Calu3 (cell line): ENCODE measurements at regions not wholly inside any gene's neighbourhood (a gene's known extent, or its start where the extent isn't known, plus 50 kb on each side); places are given as distances from the start of the nearest gene placed in this dataset.

Experiments
- BruUV-seq: library from RNA; stranded (reverse); fragments of 400-500 nt; replicated peaks from 2 replicates; lab custom pipeline; 2021; lab: Mats Ljungman, UMichigan
- CTCF ChIA-PET: fragments of 300-600 bp; sonication (Branson Sonifier 250); formaldehyde crosslinking; loops from one replicate; lab custom pipeline; 2022; ENCODE audit warnings: antibody characterized with exemption; lab: Charles Lee
- DNase-seq: peaks from one replicate; pipeline ENCODE4 v3.0.0; 2022
- H3K27ac Mint-ChIP-seq: one replicate; pipeline ENCODE4 v1.8.0; 2022; ENCODE audit warnings: mixed read lengths; ENCODE audit not compliant: unreplicated experiment
- H3K27me3 Mint-ChIP-seq: one replicate; pipeline ENCODE4 v1.8.0; 2022; ENCODE audit warnings: mixed read lengths; ENCODE audit not compliant: unreplicated experiment
- H3K36me3 Mint-ChIP-seq: one replicate; pipeline ENCODE4 v1.8.0; 2022; ENCODE audit warnings: mild to moderate bottlenecking, moderate library complexity, mixed read lengths; ENCODE audit not compliant: insufficient read depth, unreplicated experiment
- H3K4me1 Mint-ChIP-seq: one replicate; pipeline ENCODE4 v1.8.0; 2022; ENCODE audit warnings: mild to moderate bottlenecking, low read depth, mixed read lengths; ENCODE audit not compliant: unreplicated experiment
- H3K4me3 Mint-ChIP-seq: one replicate; pipeline ENCODE4 v1.8.0; 2022; ENCODE audit warnings: mild to moderate bottlenecking, low read depth, moderate library complexity, mixed read lengths; ENCODE audit not compliant: unreplicated experiment
- H3K9me3 Mint-ChIP-seq: one replicate; pipeline ENCODE4 v1.8.0; 2022; ENCODE audit warnings: low read depth, mixed read lengths; ENCODE audit not compliant: unreplicated experiment
- intact Hi-C: fragments of 100-400 bp; cut with micrococcal nuclease; formaldehyde crosslinking; loops from one replicate; pipeline ENCODE4 v1.10.0; 2022; ENCODE audit not compliant: unreplicated experiment
- TF ChIP-seq, protein P1 (sequence below): fragments of 200-600 bp; IDR thresholded peaks from one replicate; pipeline ENCODE4 v1.8.0; 2022; ENCODE audit warnings: antibody characterized with exemption; ENCODE audit not compliant: unreplicated experiment

DNA sequence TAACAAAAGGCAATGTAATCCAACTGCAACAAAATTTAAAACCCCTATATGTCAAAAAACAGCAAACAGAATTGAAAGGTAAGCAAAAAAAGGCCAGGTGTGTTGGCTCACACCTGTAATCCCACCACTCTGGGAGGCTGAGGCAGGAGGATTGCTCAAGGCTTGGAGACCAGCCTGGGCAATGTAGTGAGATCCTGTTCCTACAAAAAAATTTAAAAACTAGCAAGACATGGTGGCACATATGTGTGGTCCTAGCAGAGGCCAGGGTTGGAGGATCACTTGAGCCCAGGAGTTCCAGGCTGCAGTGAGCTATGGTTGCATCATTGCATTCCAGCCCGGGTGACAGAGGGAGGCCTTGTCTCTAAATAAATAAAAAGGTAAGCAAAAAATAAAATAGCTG is 212.1 kb upstream of the KLF14 start:
- H3K36me3 Mint-ChIP-seq, result peaks cover 30% of the 10 kb centered on the region
- peak overlapping the region; percentile 97 for H3K27ac Mint-ChIP-seq
- no peak for DNase-seq
- no peaks in the 10 kb centered on the region for H3K27me3 Mint-ChIP-seq
- TF ChIP-seq, protein P1, sequence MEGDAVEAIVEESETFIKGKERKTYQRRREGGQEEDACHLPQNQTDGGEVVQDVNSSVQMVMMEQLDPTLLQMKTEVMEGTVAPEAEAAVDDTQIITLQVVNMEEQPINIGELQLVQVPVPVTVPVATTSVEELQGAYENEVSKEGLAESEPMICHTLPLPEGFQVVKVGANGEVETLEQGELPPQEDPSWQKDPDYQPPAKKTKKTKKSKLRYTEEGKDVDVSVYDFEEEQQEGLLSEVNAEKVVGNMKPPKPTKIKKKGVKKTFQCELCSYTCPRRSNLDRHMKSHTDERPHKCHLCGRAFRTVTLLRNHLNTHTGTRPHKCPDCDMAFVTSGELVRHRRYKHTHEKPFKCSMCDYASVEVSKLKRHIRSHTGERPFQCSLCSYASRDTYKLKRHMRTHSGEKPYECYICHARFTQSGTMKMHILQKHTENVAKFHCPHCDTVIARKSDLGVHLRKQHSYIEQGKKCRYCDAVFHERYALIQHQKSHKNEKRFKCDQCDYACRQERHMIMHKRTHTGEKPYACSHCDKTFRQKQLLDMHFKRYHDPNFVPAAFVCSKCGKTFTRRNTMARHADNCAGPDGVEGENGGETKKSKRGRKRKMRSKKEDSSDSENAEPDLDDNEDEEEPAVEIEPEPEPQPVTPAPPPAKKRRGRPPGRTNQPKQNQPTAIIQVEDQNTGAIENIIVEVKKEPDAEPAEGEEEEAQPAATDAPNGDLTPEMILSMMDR, result no peak
- H3K4me1 Mint-ChIP-seq, result peaks cover 30% of the 10 kb centered on the region
- BruUV-seq, result no TSS peak
- peaks cover 3% of the 10 kb centered on the region for H3K9me3 Mint-ChIP-seq
- CTCF ChIA-PET, result interaction anchor here (1.0 to 1.5 kb wide), 6 partner anchors 9 to 49 kb away, joined by 3 to 5 read pairs (median 4); no protein-coding TSS in a partner anchor
- intact Hi-C loops, result no loop called here
- no peak overlapping the region for H3K4me3 Mint-ChIP-seq

DNA sequence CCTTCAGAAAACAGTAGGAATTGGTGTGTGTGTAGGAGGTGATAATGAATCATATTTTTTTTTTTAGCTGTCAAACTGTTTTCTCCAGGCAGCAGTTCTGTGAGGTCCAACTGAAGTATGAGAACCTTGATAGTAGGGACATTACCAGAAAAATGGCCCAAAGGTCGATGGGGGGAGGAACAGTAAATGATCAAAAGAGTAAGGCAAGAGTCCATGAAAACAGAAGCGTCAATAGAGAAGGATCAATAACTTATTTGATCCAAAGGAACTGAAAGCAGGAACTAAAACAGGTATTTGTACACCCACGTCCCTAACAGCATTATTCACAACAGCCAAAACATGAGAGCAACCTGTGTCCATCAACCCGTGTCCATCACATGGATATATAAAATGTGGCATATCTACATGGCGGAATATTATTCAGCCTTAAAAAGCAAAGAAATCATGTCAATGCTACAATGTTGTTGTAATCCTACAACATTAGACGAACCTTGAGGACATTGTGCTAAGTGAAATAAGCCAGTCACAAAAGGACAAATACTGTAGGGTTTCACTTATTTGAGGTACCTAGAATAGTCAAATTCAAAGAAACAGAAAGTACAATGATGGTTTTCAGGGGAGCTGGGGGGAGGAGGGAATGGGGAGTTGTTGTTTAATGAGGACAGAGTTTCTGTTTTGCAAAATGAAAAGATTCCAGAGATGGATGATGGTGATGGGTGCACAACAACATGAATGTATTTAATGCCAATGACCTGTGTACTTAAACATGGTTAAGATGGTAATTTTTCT is 214.0 kb upstream of the KLF14 start:
- CTCF ChIA-PET, result interaction anchor here (0.5 to 1.1 kb wide), 2 partner anchors 51 to 87 kb away, joined by 3 to 4 read pairs; no protein-coding TSS in a partner anchor
- Mint-ChIP-seq H3K27ac (no peak overlapping the region), H3K4me3 (no peak overlapping the region), H3K36me3 (peaks cover 14% of the 10 kb centered on the region), H3K4me1 (peaks cover 30% of the 10 kb centered on the region), H3K27me3 (no peaks in the 10 kb centered on the region), H3K9me3 (peaks cover 3% of the 10 kb centered on the region)
- BruUV-seq, result no TSS peak
- intact Hi-C loops, result no loop called here
- TF ChIP-seq, protein P1, result no peak
- no peak for DNase-seq

DNA sequence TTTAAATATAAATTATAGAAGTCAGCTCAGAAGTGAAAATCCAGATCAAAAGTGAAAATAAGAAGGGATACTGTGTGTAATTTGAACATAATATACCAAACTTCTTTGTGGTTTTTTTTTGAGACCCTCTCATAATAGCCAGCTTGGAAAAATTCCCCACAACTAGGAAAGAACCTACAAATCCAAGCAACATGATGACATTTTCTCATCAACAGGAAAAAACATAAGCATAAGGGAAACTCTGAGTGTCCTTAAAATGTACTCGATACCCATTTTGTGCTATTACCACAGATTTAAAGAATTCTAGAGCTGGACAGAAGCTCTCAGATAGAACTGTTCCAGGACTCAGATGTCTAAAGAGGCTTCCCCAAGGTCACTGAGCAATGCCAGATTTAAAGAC is 214.8 kb upstream of the KLF14 start:
- no peak overlapping the region for H3K4me3 Mint-ChIP-seq
- BruUV-seq, result no TSS peak
- no peak for DNase-seq
- peaks cover 6% of the 10 kb centered on the region for H3K36me3 Mint-ChIP-seq
- peaks cover 3% of the 10 kb centered on the region for H3K9me3 Mint-ChIP-seq
- no peaks in the 10 kb centered on the region for H3K27me3 Mint-ChIP-seq
- no peak overlapping the region for H3K27ac Mint-ChIP-seq
- intact Hi-C loops, result no loop called here
- TF ChIP-seq, protein P1, result no peak
- CTCF ChIA-PET, result interaction anchor here (0.7 to 1.1 kb wide), 2 partner anchors 52 to 59 kb away, joined by 3 to 4 read pairs; no protein-coding TSS in a partner anchor
- peaks cover 22% of the 10 kb centered on the region for H3K4me1 Mint-ChIP-seq

DNA sequence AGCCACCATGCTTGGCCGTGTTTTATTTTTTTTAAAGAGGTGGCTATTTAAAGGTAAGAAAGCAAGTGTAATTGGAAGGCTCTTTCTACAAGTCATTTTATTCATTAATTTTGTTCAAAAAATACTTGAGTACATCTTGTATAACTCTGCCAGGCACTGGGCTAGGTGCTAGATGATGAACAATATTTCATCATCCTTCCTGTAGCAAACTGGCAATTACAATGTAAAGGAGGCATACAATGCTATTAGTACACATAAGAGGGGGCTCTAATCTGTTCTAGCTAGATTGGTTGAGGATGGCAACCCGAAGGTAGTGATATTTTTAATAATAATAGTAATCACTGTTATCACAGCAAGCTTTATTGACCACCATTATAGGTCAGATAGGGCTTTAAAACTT is 215.5 kb upstream of the KLF14 start:
- CTCF ChIA-PET, result interaction anchor here (1.1 kb wide), 1 partner anchor 53 kb away, joined by 4 read pairs; no protein-coding TSS in a partner anchor
- Mint-ChIP-seq H3K27me3 (no peaks in the 10 kb centered on the region), H3K4me1 (peaks cover 19% of the 10 kb centered on the region), H3K36me3 (peaks cover 6% of the 10 kb centered on the region), H3K4me3 (no peak overlapping the region), H3K9me3 (peaks cover 3% of the 10 kb centered on the region), H3K27ac (no peak overlapping the region)
- TF ChIP-seq, protein P1, result no peak
- no TSS peak for BruUV-seq
- no peak for DNase-seq
- intact Hi-C loops, result no loop called here
